ENCODE measurements at regions not wholly inside any gene's neighbourhood (a gene's known extent, or its start where the extent isn't known, plus 50 kb on each side); places are given as distances from the start of the nearest gene placed in this dataset.
"Not testable (repeated sequence)": the region's sequence is repeated elsewhere in the genome, so short reads cannot be mapped to it uniquely, and the experiment has no call there.

DNA sequence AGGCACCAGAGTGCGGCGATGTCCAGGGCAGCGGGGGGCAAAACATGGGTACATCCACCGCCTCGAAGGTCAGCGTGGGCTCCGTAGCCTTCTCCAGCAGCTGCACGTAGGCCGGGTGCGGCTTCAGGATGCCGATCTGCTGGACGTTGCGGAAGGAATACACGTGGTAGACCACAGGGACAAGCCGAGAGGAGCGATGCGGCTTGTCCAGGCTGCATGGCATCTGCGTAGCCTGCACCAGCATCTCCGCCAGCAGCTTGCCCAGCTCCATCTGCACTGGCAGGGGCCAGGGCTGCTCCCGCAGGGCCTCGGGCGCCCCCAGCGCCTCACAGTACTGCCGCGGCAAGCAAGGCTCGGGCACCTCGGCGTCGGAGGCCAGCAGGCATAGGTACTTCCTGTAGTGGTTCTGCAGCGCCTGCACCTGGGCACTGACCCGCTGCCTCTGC, 73.6 kb upstream of the MED13 start:
- TF ChIP-seq, protein P1, sequence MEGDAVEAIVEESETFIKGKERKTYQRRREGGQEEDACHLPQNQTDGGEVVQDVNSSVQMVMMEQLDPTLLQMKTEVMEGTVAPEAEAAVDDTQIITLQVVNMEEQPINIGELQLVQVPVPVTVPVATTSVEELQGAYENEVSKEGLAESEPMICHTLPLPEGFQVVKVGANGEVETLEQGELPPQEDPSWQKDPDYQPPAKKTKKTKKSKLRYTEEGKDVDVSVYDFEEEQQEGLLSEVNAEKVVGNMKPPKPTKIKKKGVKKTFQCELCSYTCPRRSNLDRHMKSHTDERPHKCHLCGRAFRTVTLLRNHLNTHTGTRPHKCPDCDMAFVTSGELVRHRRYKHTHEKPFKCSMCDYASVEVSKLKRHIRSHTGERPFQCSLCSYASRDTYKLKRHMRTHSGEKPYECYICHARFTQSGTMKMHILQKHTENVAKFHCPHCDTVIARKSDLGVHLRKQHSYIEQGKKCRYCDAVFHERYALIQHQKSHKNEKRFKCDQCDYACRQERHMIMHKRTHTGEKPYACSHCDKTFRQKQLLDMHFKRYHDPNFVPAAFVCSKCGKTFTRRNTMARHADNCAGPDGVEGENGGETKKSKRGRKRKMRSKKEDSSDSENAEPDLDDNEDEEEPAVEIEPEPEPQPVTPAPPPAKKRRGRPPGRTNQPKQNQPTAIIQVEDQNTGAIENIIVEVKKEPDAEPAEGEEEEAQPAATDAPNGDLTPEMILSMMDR (IDR thresholded peaks at IDR 0.05): not testable (repeated sequence)
- not testable (repeated sequence) for TF ChIP-seq POLR2AphosphoS5, POLR2A, EP300 (IDR thresholded peaks at IDR 0.05)

Data from stomach (tissue), 4 donors.